Heart right ventricle (tissue), 16 donors: ENCODE measurements at regions not wholly inside any gene's neighbourhood (a gene's known extent, or its start where the extent isn't known, plus 50 kb on each side); places are given as distances from the start of the nearest gene placed in this dataset.
A peak's percentile ranks its signal among the peaks of the same experiment; 100 is the strongest.
"Not testable (repeated sequence)": the region's sequence is repeated elsewhere in the genome, so short reads cannot be mapped to it uniquely, and the experiment has no call there.

Experiments used
- ATAC-seq, 8 donors: fragments of 200-7000 bp; cut with Tn5 transposase; one replicate each; pipeline ENCODE4 v1.9.1; 2020; ENCODE audit warnings: mild to moderate bottlenecking in 8 of 8, moderate library complexity in 8 of 8, moderate number of reproducible peaks in 1 of 8
- DNase-seq, 2 donors: peaks; one replicate each; pipeline ENCODE4 v3.0.0-alpha.2; 2020
- H3K27ac ChIP-seq, 10 donors: fragments of 200-600 bp; sonication (generic) in 2 of 10; one replicate each; pipeline versions ENCODE4 v1.5.0 to v1.8.0; 2020 to 2022; ENCODE audit warnings: mild to moderate bottlenecking in 3 of 10
- H3K27me3 ChIP-seq, 7 donors: fragments of 200-600 bp; one replicate each; pipeline ENCODE4 v1.8.0; 2021 to 2022; ENCODE audit warnings: mild to moderate bottlenecking in 2 of 7
- H3K36me3 ChIP-seq, 9 donors: fragments of 200-600 bp; sonication (generic) in 1 of 9; one replicate each; pipeline versions ENCODE4 v1.5.0 to v1.8.0; 2020 to 2022; ENCODE audit warnings: mild to moderate bottlenecking in 2 of 9
- H3K4me1 ChIP-seq, 9 donors: fragments of 200-600 bp; sonication (generic) in 1 of 9; one replicate each; pipeline versions ENCODE4 v1.5.0 to v1.8.0; 2020 to 2022; ENCODE audit warnings: mild to moderate bottlenecking in 4 of 9
- H3K4me3 ChIP-seq, 10 donors: fragments of 200-600 bp; sonication (generic) in 2 of 10; one replicate each; pipeline versions ENCODE4 v1.5.0 to v1.8.0; 2020 to 2022; ENCODE audit warnings: mild to moderate bottlenecking in 7 of 10, moderate library complexity in 2 of 10
- H3K9me3 ChIP-seq, 11 donors: fragments of 200-600 bp in 10 of 11; sonication (generic) in 2 of 11; one replicate each; pipeline versions ENCODE4 v1.5.0 to v1.8.0; 2013 to 2022; ENCODE audit warnings: mild to moderate bottlenecking in 2 of 11, control low read depth in 1 of 11, moderate library complexity in 1 of 11
- CTCF ChIP-seq, 9 donors: fragments of 200-600 bp; sonication (generic) in 2 of 9; IDR thresholded peaks; one replicate each; pipeline versions ENCODE4 v1.5.0 to v1.8.0; 2021 to 2022; ENCODE audit warnings: antibody characterized with exemption in 9 of 9, mild to moderate bottlenecking in 5 of 9, moderate library complexity in 1 of 9
- WGBS, 2 donors: extraction: QIAGEN DNeasy Blood & Tissue Kit; methylation state at CpG; one replicate each; pipeline ENCODE4 v1.1.7; 2013; ENCODE audit warnings: inconsistent platforms in 1 of 2; 5-methylcytosine and 5-hydroxymethylcytosine counted together
- intact Hi-C, 10 donors: fragments of 100-400 bp; cut with DNase I; formaldehyde crosslinking; loops; one replicate each; pipeline versions ENCODE4 v1.11.1 to v1.14.2; 2022
- donor health status: Arrhythmogenic right ventricular cardiomyopathy.
- donor health status: ischemic (EF 13 %, LVEDD 7.1; RV severe dilation, severe dysfunction).
- donor health status: healthy with polysubstance abuse.
- donor health status: DM: no; HTN: yes; CAD: no.
- donor health status: DM: no; HTN: no; CAD: no.
- donor health status: ischemic (EF 25% LVEDD 6.9; RV normal size, moderate dysfunction).
- donor health status: ischemic (EF 25% LVEDD 5.7; RV mildly dilated, moderate dysfunction).
- donor health status: healthy.
- donor health status: DM: yes; HTN: yes; CAD: no.
- donor health status: Ischemic cardiomyopathy.
- donor health status: ischemic (EF 35%, LVEDD 5.7; RV mildly dilated, moderate dysfunction).
- donor health status: nonischemic (EF 11% LVEDD 7.7; RV severe dilation, severe dysfunction).
- donor health status: DM: yes; HTN: yes; CAD: no.
- donor health status: PGD.
- donor health status: ischemic (EF 29% LVEDD 5.4; RV normal size, mild dysfunction).
- donor health status: nonischemic (EF 23%, LVEDD 6.1; RV moderate dilation, normal function).

- Histone ChIP-seq H3K9me3 (peaks cover 0 to 8% (median 0%) of the 10 kb centered on the region in 11 donors), H3K4me3 (no peak overlapping the region), H3K27ac (peak overlapping the region in 5 of 10 donors; percentile 28 to 69 (median 53)), H3K27me3 (no peaks in the 10 kb centered on the region), H3K4me1 (peaks cover 0 to 40% (median 9%) of the 10 kb centered on the region in 9 donors), H3K36me3 (no peaks in the 10 kb centered on the region)
- no peak for TF ChIP-seq CTCF (IDR thresholded peaks at IDR 0.05)
- ATAC-seq (peak in 4 of 8 donors; percentile 41 to 53 (median 46)), DNase-seq (no peak)
- intact Hi-C loops = loop anchor here in 3 of 10 donors (5.0 to 10.0 kb wide), 6 partner anchors 87 to 239 kb away; no protein-coding TSS in a partner anchor
- WGBS, 2 donors = 54 to 58% methylated on average over 10 of the region's 10 CpGs
These were observed 154.5 kb upstream of the KCND3 start for GRCh38 chr1:112143871-112144441.

GRCh38 chr1:112144733-112145426 lies 155.4 kb upstream of the KCND3 start:
- Histone ChIP-seq H3K4me1 (peaks cover 0 to 40% (median 9%) of the 10 kb centered on the region in 9 donors), H3K27ac (peak overlapping the region in 9 of 10 donors; percentile 20 to 74 (median 60)), H3K9me3 (peaks cover 0 to 17% (median 0%) of the 10 kb centered on the region in 11 donors), H3K27me3 (no peaks in the 10 kb centered on the region), H3K36me3 (no peaks in the 10 kb centered on the region), H3K4me3 (no peak overlapping the region)
- intact Hi-C loops = loop anchor here in 3 of 10 donors (5.0 to 10.0 kb wide), 6 partner anchors 88 to 240 kb away; no protein-coding TSS in a partner anchor
- 39 to 47% methylated on average over 4 of the region's 4 CpGs for WGBS, 2 donors
- ATAC-seq = peak; percentile 86 to 97 (median 91)
- no peak for TF ChIP-seq CTCF (IDR thresholded peaks at IDR 0.05)
- DNase-seq = peak; percentile 18 to 32

- Histone ChIP-seq H3K27me3 (no peaks in the 10 kb centered on the region), H3K4me3 (no peak overlapping the region), H3K36me3 (no peaks in the 10 kb centered on the region), H3K4me1 (peaks cover 0 to 38% (median 9%) of the 10 kb centered on the region in 9 donors), H3K27ac (no peak overlapping the region), H3K9me3 (peaks cover 0 to 22% (median 0%) of the 10 kb centered on the region in 11 donors)
- ATAC-seq = no peak
- intact Hi-C loops = loop anchor here in 2 of 10 donors (10.0 kb wide), 4 partner anchors 91 to 241 kb away; no protein-coding TSS in a partner anchor
- TF ChIP-seq CTCF (IDR thresholded peaks at IDR 0.05) = no peak
- DNase-seq = no peak
These were observed 156.8 kb upstream of the KCND3 start for GRCh38 chr1:112146201-112146715.

GRCh38 chr1:112160214-112160613 lies 170.7 kb upstream of the KCND3 start:
- 63 to 68% methylated on average over 14 of the region's 14 CpGs for WGBS, 2 donors
- H3K36me3 ChIP-seq, H3K27ac ChIP-seq, intact Hi-C loops, H3K27me3 ChIP-seq, H3K9me3 ChIP-seq, H3K4me3 ChIP-seq, H3K4me1 ChIP-seq, ATAC-seq, DNase-seq: not testable (repeated sequence)
